ENCODE measurements at regions not wholly inside any gene's neighbourhood (a gene's known extent, or its start where the extent isn't known, plus 50 kb on each side); places are given as distances from the start of the nearest gene placed in this dataset.

DNA sequence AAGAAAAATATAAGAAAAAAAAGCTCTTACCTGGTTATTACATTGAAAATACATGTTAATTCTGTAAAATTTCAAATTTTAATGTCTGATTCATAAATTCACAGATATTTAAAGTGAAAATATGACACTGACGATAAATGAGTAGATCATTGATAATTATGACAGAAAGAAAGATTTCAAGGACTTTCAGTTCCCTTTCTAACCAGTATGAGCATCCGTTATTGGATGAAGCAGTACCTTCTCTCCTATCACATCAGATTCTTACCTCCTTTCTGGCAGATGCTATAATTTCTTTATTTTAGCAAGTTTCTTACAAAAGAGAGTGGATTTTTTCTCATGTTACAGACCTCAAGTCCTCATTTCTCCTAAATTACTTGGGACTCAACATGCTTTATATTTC is 847.3 kb downstream of the JRKL start:
- TF ChIP-seq EP300 (IDR thresholded peaks at IDR 0.05) (no peak), POLR2A (IDR thresholded peaks at IDR 0.05) (no peak), POLR2AphosphoS5 (IDR thresholded peaks at IDR 0.05) (no peak)
- TF ChIP-seq, protein P1, sequence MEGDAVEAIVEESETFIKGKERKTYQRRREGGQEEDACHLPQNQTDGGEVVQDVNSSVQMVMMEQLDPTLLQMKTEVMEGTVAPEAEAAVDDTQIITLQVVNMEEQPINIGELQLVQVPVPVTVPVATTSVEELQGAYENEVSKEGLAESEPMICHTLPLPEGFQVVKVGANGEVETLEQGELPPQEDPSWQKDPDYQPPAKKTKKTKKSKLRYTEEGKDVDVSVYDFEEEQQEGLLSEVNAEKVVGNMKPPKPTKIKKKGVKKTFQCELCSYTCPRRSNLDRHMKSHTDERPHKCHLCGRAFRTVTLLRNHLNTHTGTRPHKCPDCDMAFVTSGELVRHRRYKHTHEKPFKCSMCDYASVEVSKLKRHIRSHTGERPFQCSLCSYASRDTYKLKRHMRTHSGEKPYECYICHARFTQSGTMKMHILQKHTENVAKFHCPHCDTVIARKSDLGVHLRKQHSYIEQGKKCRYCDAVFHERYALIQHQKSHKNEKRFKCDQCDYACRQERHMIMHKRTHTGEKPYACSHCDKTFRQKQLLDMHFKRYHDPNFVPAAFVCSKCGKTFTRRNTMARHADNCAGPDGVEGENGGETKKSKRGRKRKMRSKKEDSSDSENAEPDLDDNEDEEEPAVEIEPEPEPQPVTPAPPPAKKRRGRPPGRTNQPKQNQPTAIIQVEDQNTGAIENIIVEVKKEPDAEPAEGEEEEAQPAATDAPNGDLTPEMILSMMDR (IDR thresholded peaks at IDR 0.05): no peak

Measured in sigmoid colon (tissue), 4 donors.